Fibroblast of skin of left biceps (primary cell): ENCODE measurements at regions not wholly inside any gene's neighbourhood (a gene's known extent, or its start where the extent isn't known, plus 50 kb on each side); places are given as distances from the start of the nearest gene placed in this dataset.
"Not testable (repeated sequence)": the region's sequence is repeated elsewhere in the genome, so short reads cannot be mapped to it uniquely, and the experiment has no call there.

ENCODE experiments used
- DNase-seq, 2 experiments: peaks; one replicate each; pipeline ENCODE4 v3.0.0-alpha.2; 2013; ENCODE audit warnings: low read depth in 2 of 2

DNA sequence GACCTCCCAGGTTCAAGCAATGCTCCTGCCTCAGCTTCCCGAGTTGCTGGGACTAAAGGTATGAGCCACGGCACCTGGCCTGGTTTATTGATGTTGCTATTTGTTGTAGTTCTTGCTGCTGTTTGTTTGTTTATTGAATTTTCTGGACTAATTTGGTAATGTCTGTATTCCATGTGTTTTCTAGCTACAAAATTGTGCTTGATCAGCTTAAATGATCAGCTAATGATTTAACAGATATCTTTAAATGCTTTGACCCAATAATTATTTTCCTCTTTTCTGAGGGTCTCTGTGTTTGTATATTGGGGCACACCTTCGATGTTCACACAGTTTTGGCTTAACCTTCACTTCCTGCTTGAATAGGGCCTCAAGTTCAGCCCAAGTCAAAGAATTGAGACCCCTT, 488.1 kb upstream of the HTR2C start:
- no peak for DNase-seq

DNA sequence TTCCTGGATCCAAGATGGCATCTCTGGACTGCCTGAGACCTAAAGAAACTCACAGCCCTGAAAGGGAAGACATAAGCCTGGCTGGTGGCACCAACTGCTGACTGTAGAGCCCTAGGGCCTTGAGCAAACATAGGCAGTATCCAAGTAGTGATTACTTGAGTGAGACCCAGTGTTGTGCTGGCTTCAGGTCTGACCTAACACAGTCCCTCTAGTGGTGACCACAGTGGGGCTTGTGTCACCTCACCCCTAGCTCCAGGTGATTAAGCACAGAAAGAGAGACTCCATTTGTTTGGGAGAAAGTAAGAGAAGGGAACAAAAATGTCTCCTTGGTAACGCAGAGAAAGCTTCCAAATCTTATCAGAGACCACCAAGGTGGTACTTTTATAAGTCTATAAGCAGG, 496.3 kb upstream of the HTR2C start:
- no peak for DNase-seq

DNA sequence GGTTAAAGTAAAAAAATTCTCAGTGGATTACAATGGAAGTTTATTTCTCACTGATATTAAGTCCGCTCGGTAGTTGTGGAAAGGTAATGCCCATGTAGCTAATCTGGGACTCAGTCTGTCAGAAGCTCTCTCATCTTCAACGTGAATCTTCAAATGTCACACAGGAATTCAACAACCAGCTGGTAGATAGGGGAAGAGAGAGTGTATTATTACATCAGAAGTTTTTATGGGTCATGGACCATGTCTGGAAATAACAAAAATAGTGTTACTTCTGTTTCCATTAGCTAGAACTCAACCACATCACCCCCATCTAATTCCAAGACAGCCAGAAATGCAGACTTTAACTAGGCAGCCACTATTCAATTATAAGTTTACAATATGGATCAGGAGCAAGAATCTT, 506.1 kb upstream of the HTR2C start:
- DNase-seq = no peak

DNA sequence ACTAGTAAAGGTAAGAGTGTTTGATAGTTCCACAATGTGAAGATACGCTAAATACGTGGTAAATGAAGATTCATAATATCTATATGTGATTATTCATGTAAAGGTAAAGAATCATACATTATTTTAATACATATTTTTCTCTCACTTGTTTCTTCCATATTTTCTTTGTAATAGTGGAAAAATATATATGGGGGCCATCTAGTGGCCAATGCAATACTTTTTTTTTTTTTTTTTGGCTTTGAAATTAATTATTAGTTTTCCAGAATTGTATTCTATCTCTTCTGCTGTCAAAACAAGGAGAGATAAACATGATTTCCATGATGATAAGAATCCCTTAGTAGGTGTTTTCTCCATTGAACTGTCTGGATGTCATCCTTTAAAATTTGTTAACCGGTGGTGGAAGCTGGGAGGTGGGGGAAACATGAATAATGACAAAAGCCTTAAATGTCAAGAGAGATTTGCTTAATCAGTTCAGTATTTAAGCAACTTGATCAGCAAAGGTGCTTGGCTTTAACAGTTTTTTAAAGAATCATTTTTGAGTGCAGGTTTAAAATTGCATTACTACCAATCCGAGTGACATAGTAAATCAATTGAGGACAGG, 508.7 kb upstream of the HTR2C start:
- no peak for DNase-seq

DNA sequence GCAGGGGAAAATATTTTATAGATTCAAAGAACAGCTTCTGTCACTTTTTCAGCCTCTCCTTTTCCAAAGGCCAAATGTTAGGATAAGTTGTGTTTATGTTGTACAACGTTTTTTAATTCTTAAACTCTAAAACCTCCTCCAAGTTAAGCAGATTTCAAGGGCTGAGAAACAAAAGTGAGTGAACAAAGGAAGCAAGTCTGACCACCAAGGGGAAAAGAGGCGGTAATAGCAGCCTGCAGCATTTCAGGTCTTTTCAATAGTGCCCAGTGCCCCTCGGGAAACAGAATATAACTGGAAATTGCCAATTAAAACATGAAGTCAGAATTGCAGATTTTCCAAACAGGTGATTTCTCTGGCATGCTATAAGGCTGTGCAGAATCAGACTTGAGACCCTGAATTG, 510.0 kb upstream of the HTR2C start:
- no peak for DNase-seq

DNA sequence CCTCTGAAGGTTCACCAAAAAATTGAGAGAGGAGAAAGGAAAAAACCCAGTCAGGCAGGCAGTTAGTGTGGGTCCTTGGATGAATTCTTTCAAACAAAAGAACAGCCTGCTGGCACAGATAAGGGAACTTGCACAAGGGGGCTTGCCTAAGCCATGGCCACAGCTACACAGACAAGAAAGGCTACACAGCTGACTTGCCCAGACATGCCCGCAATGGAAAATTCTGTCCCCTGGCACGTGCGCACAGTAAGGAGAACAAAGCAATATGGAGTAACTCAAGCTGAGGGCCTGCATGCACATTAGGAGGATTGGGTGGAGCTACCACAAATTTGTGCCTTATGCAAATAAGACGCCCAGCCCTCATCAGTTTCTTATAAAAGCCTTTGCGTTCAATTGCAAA, 512.5 kb upstream of the HTR2C start:
- no peak for DNase-seq

DNA sequence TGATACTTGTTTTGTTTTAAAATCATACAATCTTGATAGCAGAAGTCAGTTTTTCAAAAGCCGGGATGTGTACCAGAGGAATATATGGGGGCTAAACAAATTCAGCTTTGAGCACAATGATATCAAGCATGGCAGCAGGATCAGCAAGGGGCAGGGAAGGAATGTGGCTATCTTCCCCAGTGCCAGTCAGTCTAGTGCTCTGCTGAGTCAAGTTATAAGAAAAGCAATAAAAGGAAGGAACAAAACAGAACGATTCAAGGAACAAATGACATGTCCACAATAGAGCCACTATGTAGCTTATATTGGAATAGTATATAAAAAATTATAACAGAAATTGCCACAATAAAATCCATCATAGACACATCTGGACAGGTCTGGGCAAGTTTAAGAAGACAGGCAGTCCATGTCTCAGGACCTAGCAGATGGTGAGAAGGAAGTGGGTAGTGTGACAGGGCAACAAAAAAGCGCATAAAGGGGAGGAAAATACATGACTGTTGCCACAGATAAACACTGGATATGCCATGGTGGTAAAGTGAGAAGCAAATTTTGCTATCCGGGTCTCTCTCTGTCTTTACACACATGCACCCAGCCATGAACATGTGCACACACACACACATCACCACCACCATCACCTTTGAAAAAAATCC, 518.2 kb upstream of the HTR2C start:
- no peak for DNase-seq

DNA sequence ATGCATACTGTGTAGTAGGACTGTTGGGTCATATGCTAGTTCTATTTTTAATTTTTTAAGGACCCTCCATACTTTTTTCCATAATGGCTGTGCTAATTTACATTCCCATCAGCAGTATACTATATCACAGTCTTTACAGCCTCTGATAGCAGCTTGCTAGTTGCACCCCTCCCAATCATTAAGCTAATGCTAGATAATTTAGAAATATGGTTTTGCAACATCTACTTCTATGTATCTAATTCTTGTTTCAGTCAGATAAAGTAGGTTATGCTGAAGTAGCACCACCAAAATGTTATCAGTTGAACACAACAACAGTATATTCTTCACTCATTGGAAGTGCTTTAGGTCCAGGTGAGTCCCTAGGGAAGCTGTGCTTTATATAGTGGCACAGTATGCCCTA, 522.7 kb upstream of the HTR2C start:
- DNase-seq = no peak

DNA sequence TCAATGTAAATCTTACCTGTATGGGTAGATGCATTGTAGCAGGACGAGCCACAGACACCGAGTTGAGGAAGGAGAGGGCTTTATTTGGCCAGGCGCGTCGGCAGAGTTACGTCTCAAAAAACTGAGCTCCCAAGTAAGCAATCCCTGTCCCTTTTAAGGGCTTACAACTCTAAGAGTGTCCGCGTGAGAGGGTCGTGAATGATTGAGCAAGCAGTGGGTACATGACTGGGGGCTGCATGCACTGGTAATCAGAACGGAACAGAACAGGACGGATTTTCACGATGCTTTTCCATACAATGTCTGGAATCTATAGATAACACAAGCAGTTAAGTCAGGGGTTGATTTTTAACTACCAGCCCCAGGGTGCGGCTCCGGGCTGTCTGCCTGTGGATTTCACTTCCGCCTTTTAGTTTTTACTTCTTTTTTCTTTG, 524.9 kb upstream of the HTR2C start:
- no peak for DNase-seq

DNA sequence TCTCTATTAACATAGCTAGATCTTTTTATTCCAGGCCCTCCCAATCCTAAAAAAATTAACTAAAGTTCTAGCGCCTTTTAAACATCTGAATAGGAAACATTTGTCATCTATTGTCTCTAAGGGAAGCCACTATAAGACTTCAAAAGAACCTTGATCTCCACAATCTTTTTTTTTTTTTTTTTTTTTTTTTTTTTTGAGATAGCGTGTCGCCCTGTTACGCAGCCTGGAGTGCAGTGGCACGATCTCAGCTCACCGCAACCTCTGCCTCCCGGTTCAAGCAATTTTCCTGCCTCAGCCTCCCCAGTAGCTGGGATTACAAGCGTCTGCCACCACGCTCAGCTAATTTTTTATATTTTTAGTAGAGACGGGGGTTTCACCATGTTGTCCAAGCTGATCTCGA, 526.5 kb upstream of the HTR2C start:
- not testable (repeated sequence) for DNase-seq

DNA sequence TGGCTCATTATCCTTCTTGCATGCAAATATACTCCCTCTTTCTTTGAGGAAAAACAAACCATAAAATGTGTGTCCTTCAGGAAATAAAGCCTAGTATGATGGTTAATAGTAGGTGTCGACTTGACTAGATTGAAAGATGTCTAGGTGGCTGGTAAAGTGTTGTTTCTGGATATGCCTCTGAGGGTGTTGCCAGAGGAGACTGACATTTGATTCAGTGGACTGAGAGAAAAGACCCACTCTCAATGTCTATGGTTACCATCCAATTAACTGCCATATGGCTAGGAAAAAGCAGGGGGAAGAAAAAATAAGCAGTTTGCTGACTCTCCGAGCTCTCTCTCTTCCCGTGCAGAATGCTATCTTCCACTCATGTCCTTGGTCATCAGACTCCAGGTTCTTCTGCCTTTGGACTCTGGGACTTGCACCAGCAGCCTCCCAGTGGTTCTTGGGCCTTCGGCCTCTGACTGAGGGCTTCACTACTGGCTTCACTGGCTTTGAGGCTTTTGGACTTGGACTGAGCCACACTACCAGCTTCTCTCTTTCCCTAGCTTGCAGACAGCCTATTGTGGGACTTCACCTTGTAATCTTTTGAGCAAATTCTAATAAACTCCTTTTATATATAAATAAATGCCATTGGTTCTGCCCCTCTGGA, 532.1 kb upstream of the HTR2C start:
- no peak for DNase-seq

DNA sequence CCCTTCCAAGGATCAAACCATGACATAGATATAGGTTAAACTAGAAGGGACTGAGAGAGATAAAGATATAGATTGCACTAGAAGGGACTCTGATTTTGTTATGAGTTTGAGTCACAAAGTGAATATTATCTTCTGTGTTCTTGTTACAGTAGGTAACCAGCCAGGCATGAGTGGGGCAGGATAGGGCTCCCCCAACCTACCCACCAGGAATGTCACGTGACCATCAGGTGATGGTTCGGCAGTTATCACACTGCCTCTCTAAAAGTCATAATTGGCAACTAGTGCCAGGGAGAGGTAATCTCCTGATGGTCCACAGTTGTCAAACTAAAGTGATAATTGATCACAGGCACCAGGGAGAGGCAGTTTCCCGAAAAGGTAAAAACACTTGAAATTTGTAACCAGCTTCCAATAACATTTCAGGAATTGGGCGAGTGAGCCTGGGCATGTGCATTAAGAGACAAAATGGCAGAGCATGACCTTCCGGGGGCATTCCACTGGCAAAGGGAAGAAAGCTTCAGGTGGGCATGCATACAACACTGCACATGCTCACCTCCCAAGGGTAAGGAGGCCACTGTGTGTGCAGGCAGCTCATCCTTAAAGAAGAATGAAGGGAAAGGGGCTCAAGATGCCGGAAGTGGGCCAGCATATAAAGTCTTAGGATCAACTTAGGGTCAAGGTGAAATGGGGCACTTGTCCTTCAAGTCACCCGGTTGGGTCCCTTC, 533.6 kb upstream of the HTR2C start:
- no peak for DNase-seq

DNA sequence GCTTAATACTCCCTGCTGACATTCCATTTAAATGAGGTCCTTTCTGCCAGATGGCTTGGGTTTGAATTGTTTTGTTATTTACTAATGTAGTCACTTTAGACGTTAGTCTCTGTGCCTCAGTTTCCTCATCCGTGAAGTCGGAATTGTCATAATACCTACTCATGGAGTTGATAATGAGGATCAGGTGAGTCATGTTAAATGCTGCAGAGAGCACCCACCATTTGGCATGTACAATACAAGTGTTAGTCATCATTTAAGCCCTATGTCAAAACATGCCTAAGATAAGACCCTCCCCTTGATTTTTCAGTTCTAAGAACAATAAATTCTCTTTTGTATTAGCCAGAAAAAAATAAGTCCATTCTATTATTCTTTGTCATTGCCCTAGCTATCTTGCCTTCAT, 534.8 kb upstream of the HTR2C start:
- DNase-seq = no peak

DNA sequence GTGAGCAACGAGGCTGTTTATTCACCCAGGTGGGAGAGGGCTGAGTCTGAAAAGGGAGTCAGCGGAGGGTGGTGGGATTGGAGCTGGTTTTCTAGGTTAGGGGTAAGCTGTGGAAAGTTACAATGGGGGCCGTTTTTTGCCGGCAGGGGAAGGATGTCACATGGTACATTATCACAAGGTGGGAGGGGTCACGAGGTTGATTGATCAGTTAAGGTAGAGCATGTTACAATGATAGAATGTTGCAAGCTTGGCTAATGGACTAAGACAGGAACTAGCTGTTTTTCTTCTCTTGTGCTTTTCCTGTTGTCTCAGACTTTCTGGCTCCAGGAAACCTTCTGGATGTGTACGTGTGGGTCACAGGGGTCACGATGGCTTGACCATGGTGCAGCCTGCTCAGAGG, 536.3 kb upstream of the HTR2C start:
- DNase-seq = no peak

DNA sequence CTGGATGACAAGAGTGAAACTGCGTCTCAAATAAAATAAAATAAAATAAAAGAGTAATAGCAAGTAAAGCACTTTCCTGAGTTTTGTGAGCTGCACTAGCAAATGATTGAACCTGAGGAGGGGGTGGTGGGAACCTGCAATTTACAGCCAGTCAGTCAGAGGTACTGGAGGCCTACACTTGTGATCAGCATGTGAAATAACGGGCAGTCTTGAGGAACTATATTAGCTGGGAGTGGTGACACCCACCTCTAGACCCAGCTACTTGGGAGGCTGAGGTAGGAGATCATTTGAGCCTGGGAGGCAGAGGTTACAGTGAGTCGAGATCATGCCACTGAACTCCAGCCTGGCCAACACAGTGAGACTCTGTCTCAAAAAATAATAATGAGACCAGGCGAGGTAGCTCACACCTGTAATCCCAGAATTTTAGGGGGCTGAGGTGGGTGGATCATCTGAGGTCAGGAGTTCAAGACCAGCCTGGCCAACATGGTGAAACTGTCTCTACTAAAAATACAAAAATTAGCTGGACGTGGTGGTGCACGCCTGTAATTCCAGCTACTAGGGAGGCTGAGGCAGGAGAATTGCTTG, 537.1 kb upstream of the HTR2C start:
- DNase-seq = no peak

DNA sequence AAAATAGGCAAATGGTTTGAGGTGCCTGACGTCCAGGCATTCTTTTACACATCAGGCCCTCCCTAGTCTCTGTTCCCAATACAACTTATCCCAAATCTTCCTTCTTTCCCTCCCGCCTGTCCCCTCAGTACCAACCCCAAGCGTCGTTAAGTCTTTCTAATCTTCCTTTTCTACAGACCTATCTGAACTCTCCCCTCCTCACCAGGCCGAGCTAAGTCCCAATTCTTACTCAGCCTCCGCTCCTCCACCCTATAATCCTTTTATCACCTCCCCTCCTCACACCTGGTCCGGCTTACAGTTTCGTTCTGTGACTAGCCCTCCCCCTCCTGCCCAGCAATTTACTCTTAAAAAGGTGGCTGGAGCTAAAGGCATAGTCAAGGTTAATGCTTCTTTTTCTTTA, 542.4 kb upstream of the HTR2C start:
- DNase-seq = not testable (repeated sequence)

DNA sequence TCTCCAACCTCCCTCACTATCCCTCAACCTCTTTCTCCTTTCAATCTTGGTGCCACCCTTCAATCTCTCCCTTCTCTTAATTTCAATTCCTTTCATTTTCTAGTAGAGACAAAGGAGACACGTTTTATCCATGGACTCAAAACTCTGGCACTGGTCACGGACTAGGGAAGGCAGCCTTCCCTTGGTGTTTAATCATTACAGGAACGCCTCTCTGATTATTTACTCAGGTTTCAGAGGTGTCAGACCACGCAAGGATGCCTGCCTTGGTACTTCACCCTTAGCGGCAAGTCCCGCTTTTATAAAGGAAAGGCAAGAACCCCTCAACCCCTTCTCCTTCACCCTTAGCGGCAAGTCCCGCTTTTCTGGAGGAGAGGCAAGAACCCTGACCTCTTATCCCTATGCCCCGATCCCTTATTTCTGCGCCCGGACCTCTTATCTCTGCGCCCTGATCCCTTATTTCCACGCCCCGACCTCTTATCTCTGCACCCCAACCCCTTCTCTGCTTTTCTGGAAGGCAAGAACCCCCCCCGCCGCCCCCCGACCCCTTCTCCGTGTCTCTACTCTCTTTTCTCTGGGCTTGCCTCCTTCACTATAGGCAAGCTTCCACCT, 543.1 kb upstream of the HTR2C start:
- DNase-seq = not testable (repeated sequence)

DNA sequence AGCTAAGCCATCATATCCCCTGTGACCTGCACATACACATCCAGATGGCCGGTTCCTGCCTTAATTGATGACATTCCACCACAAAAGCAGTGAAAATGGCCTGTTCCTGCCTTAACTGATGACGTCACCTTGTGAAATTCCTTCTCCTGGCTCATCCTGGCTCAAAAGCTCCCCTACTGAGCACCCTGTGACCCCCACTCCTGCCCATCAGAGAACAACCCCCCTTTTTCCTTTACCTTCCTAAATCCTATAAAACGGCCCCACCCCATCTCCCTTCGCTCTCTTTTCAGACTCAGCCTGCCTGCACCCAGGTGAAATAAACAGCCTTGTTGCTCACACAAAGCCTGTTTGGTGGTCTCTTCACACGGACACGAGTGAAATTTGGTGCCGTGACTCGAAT, 543.8 kb upstream of the HTR2C start:
- DNase-seq = not testable (repeated sequence)

DNA sequence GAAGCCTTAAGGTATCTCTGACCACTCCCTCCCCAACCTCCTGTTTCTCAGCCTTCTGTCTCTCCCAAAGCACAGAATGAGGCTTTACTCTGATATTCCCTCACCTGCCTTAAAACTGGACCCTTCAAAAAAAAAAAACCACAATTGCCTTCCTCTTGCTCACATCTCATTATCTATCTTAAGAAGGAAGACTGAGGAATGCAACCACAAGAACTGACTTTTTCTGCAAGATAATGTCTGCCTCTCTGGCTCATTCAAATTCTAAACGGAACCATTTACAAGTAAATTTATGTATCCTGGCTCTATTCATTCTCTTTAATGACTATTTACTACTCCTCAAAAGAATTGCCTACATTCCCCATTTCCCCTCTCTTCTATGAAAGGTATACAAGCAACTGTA, 545.5 kb upstream of the HTR2C start:
- DNase-seq = no peak

DNA sequence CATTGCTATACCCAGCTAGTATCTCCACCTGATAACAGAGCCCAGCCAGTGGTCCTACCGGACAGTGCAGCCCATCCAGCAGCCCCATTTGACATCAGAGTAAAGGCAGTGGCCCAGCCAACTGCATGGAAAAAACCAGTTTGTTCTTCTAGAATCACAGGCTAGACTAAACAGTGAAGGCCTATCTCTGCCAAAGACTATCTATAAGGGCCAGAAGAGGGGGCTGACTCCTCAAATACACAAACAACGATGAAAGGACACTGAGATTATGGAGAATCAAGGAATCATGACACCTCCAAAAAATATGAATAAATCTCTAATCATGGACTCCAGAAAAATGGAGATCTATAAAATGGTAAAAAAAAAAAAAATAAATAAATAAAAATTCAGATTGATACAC, 546.4 kb upstream of the HTR2C start:
- DNase-seq = no peak

DNA sequence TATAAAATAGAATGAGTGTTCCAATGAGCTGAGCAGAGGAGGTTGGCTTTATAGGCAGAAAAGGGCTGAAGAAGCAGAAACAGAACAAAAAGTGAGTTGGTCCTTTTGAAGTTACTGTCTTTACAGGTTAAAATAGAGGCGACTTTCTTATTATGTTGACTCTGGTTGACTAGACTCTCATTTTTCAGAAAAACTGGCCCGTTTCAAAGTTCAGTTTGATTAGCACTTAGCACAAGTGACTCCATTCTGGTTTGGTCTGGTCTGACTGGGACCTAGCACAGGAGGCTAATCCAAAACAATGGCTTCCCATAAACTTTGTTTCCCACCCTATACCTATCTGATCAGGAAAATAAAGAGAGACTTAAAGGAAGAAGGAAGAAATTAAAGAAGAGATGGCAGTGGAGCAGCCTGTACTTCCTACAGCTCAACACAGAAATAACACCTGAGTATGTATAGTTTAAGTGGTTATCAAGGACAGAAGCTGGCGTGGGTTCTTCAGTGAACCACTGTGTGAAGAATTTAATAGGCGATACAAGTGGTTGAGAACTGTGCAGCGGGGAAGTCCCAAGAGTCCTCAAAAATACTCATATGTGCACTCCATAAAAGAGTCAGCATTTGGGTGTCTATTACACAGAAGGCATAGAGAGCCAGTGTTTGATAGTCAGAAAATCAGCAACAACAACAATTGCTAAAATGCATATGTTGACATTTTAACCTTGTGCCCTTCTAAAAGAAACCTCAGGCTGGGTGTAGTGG, 554.8 kb upstream of the HTR2C start:
- no peak for DNase-seq
